HL-60 (cell line): ENCODE measurements at regions not wholly inside any gene's neighbourhood (a gene's known extent, or its start where the extent isn't known, plus 50 kb on each side); places are given as distances from the start of the nearest gene placed in this dataset.

Experiments used
- DNase-seq, 2 experiments: peaks; one replicate each; pipeline ENCODE4 v3.0.0-alpha.2; 2010 to 2020; ENCODE audit warnings: low read depth in 1 of 2, low spot score in 1 of 2
- H3K27ac ChIP-seq: fragments of 250-450 bp; sonication (Bioruptor Pico); replicated peaks from 2 replicates; pipeline ENCODE4 v1.5.1; 2020; ENCODE audit warnings: mild to moderate bottlenecking, moderate library complexity
- H3K27me3 ChIP-seq: fragments of 250-450 bp; sonication (Bioruptor Pico); 2 replicates; pipeline ENCODE4 v1.5.1; 2021; ENCODE audit warnings: mild to moderate bottlenecking, moderate library complexity; ENCODE audit not compliant: insufficient read depth, poor library complexity, severe bottlenecking
- H3K4me3 ChIP-seq: replicated peaks from 2 replicates; pipeline ENCODE4 v1.5.1; 2011; ENCODE audit warnings: mild to moderate bottlenecking, control low read depth, low read length; ENCODE audit not compliant: insufficient read depth
- GABPA ChIP-seq: IDR thresholded peaks from 2 replicates; pipeline ENCODE4 v1.6.1; 2012; ENCODE audit warnings: low read depth
- POLR2AphosphoS5 ChIP-seq: IDR thresholded peaks from 2 replicates; pipeline ENCODE4 v1.6.1; 2012; ENCODE audit warnings: low read depth
- SPI1 ChIP-seq: IDR thresholded peaks from 2 replicates; pipeline ENCODE4 v1.6.1; 2012; ENCODE audit warnings: low read depth, mild to moderate bottlenecking, borderline replicate concordance
- TF ChIP-seq, protein P1 (sequence below): IDR thresholded peaks from one replicate; pipeline ENCODE4 v1.5.1; 2011; ENCODE audit warnings: low read length, control low read depth, inconsistent platforms; ENCODE audit not compliant: insufficient read depth
- TF ChIP-seq, protein P2 (sequence below): IDR thresholded peaks from 2 replicates; pipeline ENCODE4 v1.6.1; 2012; ENCODE audit warnings: low read depth; ENCODE audit not compliant: insufficient replicate concordance

DNA sequence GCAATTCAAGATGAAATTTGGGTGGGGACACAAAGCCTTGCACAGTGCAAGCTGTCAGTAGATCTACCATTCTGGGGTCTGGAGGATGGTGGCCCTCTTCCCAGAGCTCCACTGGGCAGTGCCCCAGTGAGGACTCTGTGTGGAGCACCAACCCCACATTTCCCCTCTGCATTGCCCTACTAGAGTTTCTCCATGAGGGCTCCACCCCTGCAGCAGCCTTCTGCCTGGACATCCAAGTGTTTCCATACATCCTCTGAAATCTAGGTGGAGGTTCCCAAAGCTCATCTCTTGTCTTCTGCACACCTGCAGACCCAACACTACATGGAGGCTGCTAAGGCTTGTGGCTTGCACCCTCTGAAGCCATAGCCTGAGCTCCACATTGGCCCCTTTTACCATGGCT, 402.3 kb downstream of the RAB28 start:
- Histone ChIP-seq H3K4me3 (no peak overlapping the region), H3K27ac (no peak overlapping the region), H3K27me3 (no peaks in the 10 kb centered on the region)
- no peak for DNase-seq
- TF ChIP-seq, protein P1, sequence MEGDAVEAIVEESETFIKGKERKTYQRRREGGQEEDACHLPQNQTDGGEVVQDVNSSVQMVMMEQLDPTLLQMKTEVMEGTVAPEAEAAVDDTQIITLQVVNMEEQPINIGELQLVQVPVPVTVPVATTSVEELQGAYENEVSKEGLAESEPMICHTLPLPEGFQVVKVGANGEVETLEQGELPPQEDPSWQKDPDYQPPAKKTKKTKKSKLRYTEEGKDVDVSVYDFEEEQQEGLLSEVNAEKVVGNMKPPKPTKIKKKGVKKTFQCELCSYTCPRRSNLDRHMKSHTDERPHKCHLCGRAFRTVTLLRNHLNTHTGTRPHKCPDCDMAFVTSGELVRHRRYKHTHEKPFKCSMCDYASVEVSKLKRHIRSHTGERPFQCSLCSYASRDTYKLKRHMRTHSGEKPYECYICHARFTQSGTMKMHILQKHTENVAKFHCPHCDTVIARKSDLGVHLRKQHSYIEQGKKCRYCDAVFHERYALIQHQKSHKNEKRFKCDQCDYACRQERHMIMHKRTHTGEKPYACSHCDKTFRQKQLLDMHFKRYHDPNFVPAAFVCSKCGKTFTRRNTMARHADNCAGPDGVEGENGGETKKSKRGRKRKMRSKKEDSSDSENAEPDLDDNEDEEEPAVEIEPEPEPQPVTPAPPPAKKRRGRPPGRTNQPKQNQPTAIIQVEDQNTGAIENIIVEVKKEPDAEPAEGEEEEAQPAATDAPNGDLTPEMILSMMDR: no peak
- TF ChIP-seq GABPA (no peak), POLR2AphosphoS5 (no peak), SPI1 (no peak)
- TF ChIP-seq, protein P2, sequence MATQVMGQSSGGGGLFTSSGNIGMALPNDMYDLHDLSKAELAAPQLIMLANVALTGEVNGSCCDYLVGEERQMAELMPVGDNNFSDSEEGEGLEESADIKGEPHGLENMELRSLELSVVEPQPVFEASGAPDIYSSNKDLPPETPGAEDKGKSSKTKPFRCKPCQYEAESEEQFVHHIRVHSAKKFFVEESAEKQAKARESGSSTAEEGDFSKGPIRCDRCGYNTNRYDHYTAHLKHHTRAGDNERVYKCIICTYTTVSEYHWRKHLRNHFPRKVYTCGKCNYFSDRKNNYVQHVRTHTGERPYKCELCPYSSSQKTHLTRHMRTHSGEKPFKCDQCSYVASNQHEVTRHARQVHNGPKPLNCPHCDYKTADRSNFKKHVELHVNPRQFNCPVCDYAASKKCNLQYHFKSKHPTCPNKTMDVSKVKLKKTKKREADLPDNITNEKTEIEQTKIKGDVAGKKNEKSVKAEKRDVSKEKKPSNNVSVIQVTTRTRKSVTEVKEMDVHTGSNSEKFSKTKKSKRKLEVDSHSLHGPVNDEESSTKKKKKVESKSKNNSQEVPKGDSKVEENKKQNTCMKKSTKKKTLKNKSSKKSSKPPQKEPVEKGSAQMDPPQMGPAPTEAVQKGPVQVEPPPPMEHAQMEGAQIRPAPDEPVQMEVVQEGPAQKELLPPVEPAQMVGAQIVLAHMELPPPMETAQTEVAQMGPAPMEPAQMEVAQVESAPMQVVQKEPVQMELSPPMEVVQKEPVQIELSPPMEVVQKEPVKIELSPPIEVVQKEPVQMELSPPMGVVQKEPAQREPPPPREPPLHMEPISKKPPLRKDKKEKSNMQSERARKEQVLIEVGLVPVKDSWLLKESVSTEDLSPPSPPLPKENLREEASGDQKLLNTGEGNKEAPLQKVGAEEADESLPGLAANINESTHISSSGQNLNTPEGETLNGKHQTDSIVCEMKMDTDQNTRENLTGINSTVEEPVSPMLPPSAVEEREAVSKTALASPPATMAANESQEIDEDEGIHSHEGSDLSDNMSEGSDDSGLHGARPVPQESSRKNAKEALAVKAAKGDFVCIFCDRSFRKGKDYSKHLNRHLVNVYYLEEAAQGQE: no peak

DNA sequence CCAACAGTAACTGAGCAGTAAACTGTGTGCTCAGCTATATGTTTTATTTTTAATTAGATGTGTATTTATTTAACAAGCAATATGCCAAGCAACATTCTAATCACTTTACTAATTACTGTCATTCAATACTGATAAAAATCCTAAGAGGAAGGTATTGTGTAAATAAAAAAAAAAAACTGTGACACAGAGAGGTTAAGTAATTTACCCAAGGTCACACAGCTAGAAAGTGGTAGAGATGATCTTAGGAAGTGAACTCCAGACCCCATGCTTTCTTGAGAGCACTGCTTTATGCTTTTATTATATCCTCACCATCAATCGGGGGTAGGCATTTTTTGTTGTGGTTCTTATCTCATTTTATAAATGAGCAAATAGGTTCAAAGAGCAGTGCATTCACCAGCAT, 417.1 kb downstream of the RAB28 start:
- no peak for DNase-seq
- TF ChIP-seq, protein P1: no peak
- no peak for TF ChIP-seq SPI1
- TF ChIP-seq, protein P2: no peak
- no peak for TF ChIP-seq GABPA
- no peak for TF ChIP-seq POLR2AphosphoS5

DNA sequence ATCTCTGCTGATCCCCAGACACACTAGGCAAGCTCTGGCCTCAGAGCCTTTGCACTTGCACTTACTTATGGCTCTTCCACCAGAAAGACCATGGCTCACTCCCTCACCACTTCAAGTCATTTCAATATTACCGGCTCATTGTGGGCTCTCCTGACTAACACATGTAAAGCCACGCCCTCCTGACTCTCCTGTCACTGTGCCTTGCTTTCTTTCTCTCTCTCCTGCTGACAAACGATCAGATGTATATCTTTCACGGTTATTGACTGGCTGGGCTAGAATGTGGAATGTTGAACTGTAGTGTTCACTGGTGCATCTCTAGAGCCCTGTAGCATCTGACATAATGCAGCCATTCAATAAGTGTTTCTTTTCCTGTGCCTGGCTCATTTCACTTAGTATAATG, 425.1 kb downstream of the RAB28 start:
- H3K27ac ChIP-seq: no peak overlapping the region
- TF ChIP-seq, protein P1: no peak
- H3K4me3 ChIP-seq: no peak overlapping the region
- peaks cover 2% of the 10 kb centered on the region for H3K27me3 ChIP-seq
- DNase-seq: no peak

More for the DNA sequence above, 417.1 kb downstream of the RAB28 start:
- Histone ChIP-seq H3K27ac (no peak overlapping the region), H3K4me3 (no peak overlapping the region), H3K27me3 (no peaks in the 10 kb centered on the region)

DNA sequence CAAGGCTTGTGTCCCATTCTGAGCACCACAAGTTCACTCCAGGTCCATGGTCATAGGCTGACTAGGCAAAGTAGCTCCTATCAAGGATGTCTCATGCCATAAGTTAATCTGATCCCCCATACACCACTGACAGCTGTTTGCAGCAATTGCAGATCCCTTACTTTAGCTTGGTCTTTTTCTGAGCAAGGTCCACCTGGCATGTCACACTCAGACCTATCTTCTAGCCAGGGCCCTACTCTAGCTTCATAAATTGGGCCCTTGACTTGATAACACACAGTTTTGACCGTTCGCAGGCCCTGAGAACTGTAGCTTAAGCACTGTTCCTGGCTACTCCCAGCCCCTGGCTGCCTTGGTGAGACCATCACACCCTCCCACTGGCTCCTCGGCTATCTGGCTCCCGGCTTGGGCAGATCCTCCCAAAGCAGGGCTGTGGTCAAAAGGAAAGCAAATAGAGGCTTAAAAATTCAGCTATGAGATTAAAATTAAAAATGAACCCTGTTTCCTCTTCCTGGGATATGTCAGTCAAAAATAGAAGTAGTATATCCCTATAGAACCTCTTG, 427.4 kb downstream of the RAB28 start:
- H3K4me3 ChIP-seq: no peak overlapping the region
- TF ChIP-seq GABPA: no peak
- no peak for TF ChIP-seq SPI1
- TF ChIP-seq, protein P1: no peak

More for the DNA sequence above, 427.4 kb downstream of the RAB28 start:
- no peak for DNase-seq
- no peak overlapping the region for H3K27ac ChIP-seq
- peaks cover 2% of the 10 kb centered on the region for H3K27me3 ChIP-seq
